Brain microvascular endothelial cell (primary cell): ENCODE measurements at regions not wholly inside any gene's neighbourhood (a gene's known extent, or its start where the extent isn't known, plus 50 kb on each side); places are given as distances from the start of the nearest gene placed in this dataset.

Experiments used
- DNase-seq: peaks from one replicate; pipeline ENCODE4 v3.0.0-alpha.2; 2020
- H3K27ac ChIP-seq: fragments of 250-450 bp; sonication (Bioruptor Pico); 2 replicates; pipeline ENCODE4 v1.5.1; 2020; ENCODE audit warnings: mild to moderate bottlenecking, moderate library complexity
- H3K27me3 ChIP-seq: fragments of 250-450 bp; sonication (Bioruptor Pico); replicated peaks from 2 replicates; pipeline ENCODE4 v1.5.1; 2020; ENCODE audit warnings: mild to moderate bottlenecking
- H3K36me3 ChIP-seq: fragments of 250-450 bp; sonication (Bioruptor Pico); replicated peaks from 2 replicates; pipeline ENCODE4 v1.5.1; 2020; ENCODE audit warnings: mild to moderate bottlenecking
- H3K4me3 ChIP-seq: 2 replicates; pipeline ENCODE4 v1.5.1; 2011; ENCODE audit warnings: low read depth, mild to moderate bottlenecking, control low read depth, low read length, moderate library complexity
- in situ Hi-C: cut with HindIII; loops from 2 replicates; pipeline ENCODE4 v1.10.0; 2017; ENCODE audit warnings: low sequenced_read_pairs, low pct_ligation_motif_present
- TF ChIP-seq, protein P1 (sequence below): IDR thresholded peaks from 2 replicates; pipeline ENCODE4 v1.5.1; 2011; ENCODE audit warnings: low read depth, mild to moderate bottlenecking, moderate library complexity, low read length, control low read depth, inconsistent platforms; ENCODE audit errors: missing control alignments

- H3K36me3 ChIP-seq: no peaks in the 10 kb centered on the region
- no peak for DNase-seq
- H3K4me3 ChIP-seq: no peak overlapping the region
- TF ChIP-seq, protein P1, sequence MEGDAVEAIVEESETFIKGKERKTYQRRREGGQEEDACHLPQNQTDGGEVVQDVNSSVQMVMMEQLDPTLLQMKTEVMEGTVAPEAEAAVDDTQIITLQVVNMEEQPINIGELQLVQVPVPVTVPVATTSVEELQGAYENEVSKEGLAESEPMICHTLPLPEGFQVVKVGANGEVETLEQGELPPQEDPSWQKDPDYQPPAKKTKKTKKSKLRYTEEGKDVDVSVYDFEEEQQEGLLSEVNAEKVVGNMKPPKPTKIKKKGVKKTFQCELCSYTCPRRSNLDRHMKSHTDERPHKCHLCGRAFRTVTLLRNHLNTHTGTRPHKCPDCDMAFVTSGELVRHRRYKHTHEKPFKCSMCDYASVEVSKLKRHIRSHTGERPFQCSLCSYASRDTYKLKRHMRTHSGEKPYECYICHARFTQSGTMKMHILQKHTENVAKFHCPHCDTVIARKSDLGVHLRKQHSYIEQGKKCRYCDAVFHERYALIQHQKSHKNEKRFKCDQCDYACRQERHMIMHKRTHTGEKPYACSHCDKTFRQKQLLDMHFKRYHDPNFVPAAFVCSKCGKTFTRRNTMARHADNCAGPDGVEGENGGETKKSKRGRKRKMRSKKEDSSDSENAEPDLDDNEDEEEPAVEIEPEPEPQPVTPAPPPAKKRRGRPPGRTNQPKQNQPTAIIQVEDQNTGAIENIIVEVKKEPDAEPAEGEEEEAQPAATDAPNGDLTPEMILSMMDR: no peak
- no peaks in the 10 kb centered on the region for H3K27me3 ChIP-seq
- in situ Hi-C loops: no loop called here
- H3K27ac ChIP-seq: no peak overlapping the region
Measured at GRCh38 chr19:28840891-28841290, 372.1 kb downstream of the UQCRFS1 start.

GRCh38 chr19:28839455-28839854 is 373.5 kb downstream of the UQCRFS1 start:
- Histone ChIP-seq H3K4me3 (no peak overlapping the region), H3K36me3 (no peaks in the 10 kb centered on the region), H3K27me3 (no peaks in the 10 kb centered on the region), H3K27ac (no peak overlapping the region)
- DNase-seq: no peak
- TF ChIP-seq, protein P1: no peak
- in situ Hi-C loops: no loop called here

DNA sequence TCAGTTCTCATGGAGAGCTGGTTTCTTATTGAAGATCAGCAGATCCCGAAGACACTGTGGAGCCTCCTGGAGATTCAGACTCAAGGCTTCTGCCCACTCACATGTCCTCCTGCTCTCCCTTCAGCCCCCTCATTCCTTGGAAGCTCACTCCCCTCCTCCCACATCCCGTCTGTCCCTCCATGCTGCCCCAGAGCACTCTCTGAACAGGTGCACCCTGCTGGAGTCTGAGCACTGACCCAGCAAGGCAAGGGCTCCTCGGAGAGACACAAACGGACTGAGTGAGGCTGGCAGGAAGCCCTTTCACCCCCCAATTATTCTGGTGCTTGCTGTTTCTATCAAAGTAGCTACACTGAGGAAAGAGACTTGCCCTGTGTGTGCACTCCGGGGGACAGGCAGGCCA is 374.0 kb downstream of the UQCRFS1 start:
- in situ Hi-C loops: no loop called here
- TF ChIP-seq, protein P1: no peak

GRCh38 chr19:28836421-28836820 is 376.5 kb downstream of the UQCRFS1 start:
- H3K4me3 ChIP-seq: no peak overlapping the region
- in situ Hi-C loops: no loop called here
- no peaks in the 10 kb centered on the region for H3K36me3 ChIP-seq
- DNase-seq: no peak
- no peaks in the 10 kb centered on the region for H3K27me3 ChIP-seq
- TF ChIP-seq, protein P1: no peak
- no peak overlapping the region for H3K27ac ChIP-seq

More for the DNA sequence above, 374.0 kb downstream of the UQCRFS1 start:
- H3K36me3 ChIP-seq: no peaks in the 10 kb centered on the region
- no peak overlapping the region for H3K4me3 ChIP-seq
- no peak for DNase-seq
- no peaks in the 10 kb centered on the region for H3K27me3 ChIP-seq
- no peak overlapping the region for H3K27ac ChIP-seq

- DNase-seq: no peak
- Histone ChIP-seq H3K4me3 (no peak overlapping the region), H3K27ac (no peak overlapping the region), H3K36me3 (no peaks in the 10 kb centered on the region), H3K27me3 (no peaks in the 10 kb centered on the region)
- TF ChIP-seq, protein P1: no peak
- in situ Hi-C loops: no loop called here
Measured at GRCh38 chr19:28834996-28835395, 378.0 kb downstream of the UQCRFS1 start.

GRCh38 chr19:28831462-28831861 is 381.5 kb downstream of the UQCRFS1 start:
- DNase-seq: no peak
- TF ChIP-seq, protein P1: no peak
- Histone ChIP-seq H3K27me3 (no peaks in the 10 kb centered on the region), H3K27ac (no peak overlapping the region), H3K4me3 (no peak overlapping the region), H3K36me3 (no peaks in the 10 kb centered on the region)
- in situ Hi-C loops: no loop called here
